Activated naive CD4-positive, alpha-beta T cell treated with anti-CD3 and anti-CD28 coated beads, Interleukin-2, amount 50 U/mL, for 16 hours (primary cell): ENCODE measurements at regions not wholly inside any gene's neighbourhood (a gene's known extent, or its start where the extent isn't known, plus 50 kb on each side); places are given as distances from the start of the nearest gene placed in this dataset.
A peak's percentile ranks its signal among the peaks of the same experiment; 100 is the strongest.

ENCODE experiments used
- DNase-seq: peaks from one replicate; pipeline ENCODE4 v3.0.0-alpha.2; 2020

DNA sequence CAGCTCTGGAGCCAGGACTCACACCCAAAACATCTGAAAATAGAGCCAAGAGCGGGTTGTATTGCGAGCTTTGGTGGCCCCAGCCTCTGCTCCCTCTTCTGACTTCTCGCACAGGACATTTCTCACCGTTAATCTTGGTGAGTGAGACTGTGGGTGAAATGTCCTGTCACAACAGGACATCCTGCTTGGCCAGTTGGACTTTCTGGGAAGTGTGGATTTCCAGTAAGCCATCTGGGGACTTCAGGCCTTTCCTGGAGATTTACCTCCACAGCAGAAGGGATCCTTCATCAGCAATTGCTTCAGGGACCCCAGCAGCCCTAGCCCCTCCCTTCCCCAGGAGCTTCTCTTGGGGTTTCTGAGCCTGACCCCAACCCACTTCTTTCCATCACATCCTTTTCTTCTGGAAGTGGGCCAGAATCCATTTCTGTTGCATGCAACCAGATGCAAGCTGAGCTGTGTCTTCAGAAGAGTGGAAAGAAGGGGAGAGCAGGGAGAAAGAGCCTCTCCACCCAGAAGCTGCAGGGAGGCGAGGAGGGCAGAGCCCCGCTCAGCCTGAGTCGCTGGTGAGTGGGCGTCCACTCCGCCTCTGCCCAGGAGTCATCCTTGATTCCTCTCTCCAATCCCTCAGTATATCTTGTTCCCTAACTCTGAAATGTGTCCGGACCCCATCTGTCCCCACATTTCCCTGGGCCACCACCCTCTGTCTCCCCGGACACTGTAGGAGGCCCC, 50.3 kb upstream of the GADD45G start:
- no peak for DNase-seq

DNA sequence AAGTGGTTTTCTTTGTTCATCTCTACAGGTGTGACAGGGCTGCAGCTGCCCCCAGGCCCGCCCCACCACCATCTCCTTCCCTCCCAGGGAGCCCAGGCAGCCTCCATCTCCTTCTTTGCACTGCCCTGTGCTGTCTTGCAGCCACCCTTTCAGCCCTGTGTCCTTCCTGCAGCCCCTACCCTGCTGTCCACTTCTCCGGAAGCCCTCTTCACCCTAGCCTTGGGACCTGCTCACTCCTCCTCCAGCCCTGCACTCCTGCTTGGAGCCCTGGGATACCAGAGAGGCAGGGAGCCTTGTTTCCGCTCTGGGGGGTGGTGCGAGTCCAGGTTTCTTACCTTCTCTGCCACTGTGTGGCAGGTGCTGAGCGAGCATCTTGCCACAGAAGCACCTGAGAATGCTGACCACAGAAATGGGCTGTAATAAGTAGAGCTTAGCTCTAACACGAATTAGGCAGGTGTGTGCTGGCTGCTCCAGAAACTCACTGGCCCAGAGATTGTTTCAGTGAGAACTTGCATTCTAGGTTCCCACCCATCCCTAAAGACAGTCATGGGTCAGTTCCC, 51.3 kb upstream of the GADD45G start:
- DNase-seq, result no peak

DNA sequence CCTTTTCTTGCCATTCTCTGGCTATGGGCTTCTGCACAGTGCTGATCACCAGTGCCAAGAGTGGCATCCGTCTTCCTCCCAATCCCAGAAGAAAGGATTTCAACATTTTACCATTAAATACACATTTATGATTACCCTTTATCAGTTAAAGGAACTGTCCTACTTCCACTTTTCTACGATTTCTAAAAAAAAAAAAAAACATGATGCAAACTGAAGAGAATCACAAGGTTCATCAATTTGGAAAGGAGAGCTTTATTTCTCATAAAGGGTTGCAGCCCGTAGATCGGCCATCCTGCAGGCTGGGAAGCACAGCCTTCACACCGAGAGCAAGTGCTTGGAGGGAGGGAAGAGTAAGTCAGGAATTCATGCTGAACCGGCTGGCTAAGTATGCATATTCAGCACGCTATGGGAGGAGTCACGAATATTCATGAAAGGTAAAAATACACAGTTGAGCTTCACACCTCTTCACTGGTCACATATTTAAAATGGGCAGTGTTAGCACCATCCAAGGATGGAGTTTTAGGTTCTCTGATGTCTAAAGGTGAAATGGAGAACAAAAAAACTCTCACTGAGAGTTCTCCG, 52.5 kb upstream of the SEMA4D start:
- no peak for DNase-seq

DNA sequence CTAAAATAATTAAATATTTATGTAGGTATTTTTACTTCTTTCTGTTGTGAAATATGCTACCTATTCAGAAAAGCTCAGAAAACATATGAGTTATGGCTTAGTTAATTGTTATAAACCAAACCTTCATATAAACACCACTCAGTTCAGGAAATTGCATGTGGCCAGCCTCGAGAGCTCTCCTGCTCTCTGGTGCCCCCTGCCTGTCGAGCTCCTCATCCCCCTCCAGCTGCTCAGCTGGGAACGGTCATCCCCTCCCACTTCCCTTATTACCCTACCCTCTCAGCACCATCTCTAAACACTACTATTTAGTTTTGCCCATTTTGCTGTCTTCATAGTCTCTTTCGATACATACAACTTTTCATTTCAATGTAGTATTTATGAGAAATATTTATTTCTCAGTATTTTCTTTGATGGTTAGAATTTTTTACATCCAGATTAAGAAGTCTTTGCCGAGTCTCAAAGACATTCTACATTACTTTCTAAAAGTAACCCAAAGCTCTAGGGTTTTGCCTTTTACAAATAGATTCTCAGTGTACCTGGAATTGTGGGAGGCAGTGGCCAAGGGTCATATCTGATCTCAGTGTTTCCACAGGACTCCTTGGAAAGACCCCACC, 51.2 kb upstream of the SEMA4D start:
- peak; percentile 86 for DNase-seq

DNA sequence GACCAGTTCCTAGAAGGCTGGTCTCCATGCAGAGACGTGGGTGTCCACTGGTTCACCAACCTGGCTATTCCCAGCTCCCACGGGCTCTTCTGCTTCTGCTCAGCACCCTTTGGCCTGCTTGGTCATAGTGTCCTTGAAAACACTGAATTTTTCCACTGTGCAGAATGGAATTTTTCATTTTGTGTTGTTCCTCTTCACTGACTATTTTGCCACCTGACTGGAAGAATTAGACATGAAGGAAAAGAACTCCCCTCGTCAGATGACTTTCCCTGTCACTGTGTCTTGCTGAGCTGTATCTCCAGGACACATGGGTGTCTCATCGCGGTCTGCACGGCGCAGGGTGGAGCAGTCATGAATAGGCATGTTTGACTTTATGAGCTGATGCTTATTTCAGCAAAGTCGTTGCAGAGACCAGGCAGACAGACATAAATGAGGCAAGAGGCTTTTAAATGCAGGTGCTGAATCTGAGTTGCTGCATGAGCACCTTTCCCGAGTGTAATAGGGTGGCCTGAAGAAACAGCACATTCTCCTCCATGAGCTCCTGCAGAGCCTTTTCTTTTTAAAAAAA, 50.2 kb upstream of the SEMA4D start:
- no peak for DNase-seq
